Endothelial cell of umbilical vein (primary cell): ENCODE measurements at regions not wholly inside any gene's neighbourhood (a gene's known extent, or its start where the extent isn't known, plus 50 kb on each side); places are given as distances from the start of the nearest gene placed in this dataset.

Source experiments
- BruUV-seq: library from RNA; stranded (reverse); fragments of 400-500 nt; replicated peaks from 2 replicates; lab custom pipeline; 2021; lab: Mats Ljungman, UMichigan
- CTCF ChIA-PET: fragments of 300-600, 350-600 bp; sonication (Branson Sonifier 250); formaldehyde crosslinking; loops from one replicate; lab custom pipeline; 2021; ENCODE audit warnings: antibody characterized with exemption, inconsistent platforms; lab: Charles Lee
- POLR2A ChIA-PET: fragments of 300-600, 350-600 bp; sonication (Branson Sonifier 250); formaldehyde crosslinking; loops from one replicate; lab custom pipeline; 2021; ENCODE audit warnings: antibody characterized with exemption, inconsistent platforms; lab: Charles Lee
- DNase-seq: peaks from one replicate; pipeline ENCODE4 v3.0.0-alpha.2; 2011; ENCODE audit warnings: low read depth, low spot score
- FAIRE-seq: peaks from 2 replicates; lab custom pipeline; 2011; peaks lifted over from hg19 to GRCh38; lab: Jason Lieb, UNC
- H2AFZ ChIP-seq: 2 replicates; pipeline ENCODE4 v1.6.0; 2012; ENCODE audit warnings: low read depth, low read length, control low read depth, inconsistent platforms
- H3K27ac ChIP-seq: 2 replicates; pipeline ENCODE4 v1.5.1; 2011; ENCODE audit warnings: low read depth, mild to moderate bottlenecking, control low read depth, low read length, moderate library complexity; ENCODE audit not compliant: insufficient read depth
- H3K27me3 ChIP-seq, 2 experiments: 2 replicates each; pipeline versions ENCODE4 v1.6.0 to v1.6.1; 2011; ENCODE audit warnings: low read length in 2 of 2, mixed read lengths in 1 of 2; ENCODE audit not compliant: control insufficient read depth in 2 of 2, insufficient read depth in 2 of 2
- H3K36me3 ChIP-seq, 2 experiments: 2 replicates in 1 of 2; 3 replicates in 1 of 2; pipeline ENCODE4 v1.5.1; 2011; ENCODE audit warnings: low read length in 2 of 2, mild to moderate bottlenecking in 1 of 2, moderate library complexity in 1 of 2; ENCODE audit not compliant: control insufficient read depth in 2 of 2, insufficient read depth in 2 of 2; ENCODE audit errors: extremely low read depth in 1 of 2
- H3K4me1 ChIP-seq: 3 replicates; pipeline ENCODE4 v1.5.1; 2011; ENCODE audit warnings: mild to moderate bottlenecking, low read length; ENCODE audit not compliant: control insufficient read depth, insufficient read depth; ENCODE audit errors: extremely low read depth
- H3K4me2 ChIP-seq: 2 replicates; pipeline ENCODE4 v1.6.1; 2011; ENCODE audit warnings: low read length, control low read depth, mixed read lengths; ENCODE audit not compliant: insufficient read depth
- H3K4me3 ChIP-seq, 3 experiments: fragments of 200-600 bp in 1 of 3; sonication (generic), shearing (Covaris generic) in 1 of 3; replicated peaks in 1 of 3; 2 replicates each; pipeline ENCODE4 v1.5.1; 2011 to 2016; ENCODE audit warnings: control low read depth in 3 of 3, low read length in 3 of 3, mild to moderate bottlenecking in 2 of 3, inconsistent platforms in 1 of 3, low read depth in 1 of 3, moderate library complexity in 1 of 3; ENCODE audit not compliant: insufficient read depth in 1 of 3
- H3K79me2 ChIP-seq: 2 replicates; pipeline ENCODE4 v1.6.0; 2012; ENCODE audit warnings: low read length, inconsistent platforms; ENCODE audit not compliant: control insufficient read depth, insufficient read depth
- H3K9ac ChIP-seq: replicated peaks from 2 replicates; pipeline ENCODE3; 2011; ENCODE audit warnings: low read length, control low read depth; ENCODE audit not compliant: insufficient read depth; ENCODE audit errors: extremely low read depth
- H3K9me1 ChIP-seq: replicated peaks from 3 replicates; pipeline ENCODE4 v1.6.0; 2011; ENCODE audit warnings: mild to moderate bottlenecking, low read length; ENCODE audit not compliant: control insufficient read depth, insufficient read depth; ENCODE audit errors: extremely low read depth
- H3K9me3 ChIP-seq: replicated peaks from 2 replicates; pipeline ENCODE4 v1.5.1; 2012; ENCODE audit warnings: low read length, inconsistent platforms; ENCODE audit not compliant: control insufficient read depth, insufficient read depth
- H4K20me1 ChIP-seq: replicated peaks from 2 replicates; pipeline ENCODE3; 2011; ENCODE audit warnings: mild to moderate bottlenecking, low read length; ENCODE audit not compliant: control insufficient read depth, insufficient read depth; ENCODE audit errors: extremely low read depth
- CTCF ChIP-seq, 2 donors: IDR thresholded peaks; 1 replicate in 1 of 2; 2 replicates in 1 of 2; pipeline ENCODE4 v1.5.1; 2011; ENCODE audit warnings: low read length in 2 of 2, mild to moderate bottlenecking in 2 of 2, moderate library complexity in 2 of 2, control low read depth in 1 of 2, inconsistent platforms in 1 of 2, low read depth in 1 of 2; ENCODE audit not compliant: insufficient read depth in 1 of 2; ENCODE audit errors: extremely low read depth in 1 of 2
- EZH2 ChIP-seq: IDR thresholded peaks from 2 replicates; pipeline ENCODE4 v1.6.1; 2012; ENCODE audit warnings: borderline replicate concordance, low read depth, mild to moderate bottlenecking, moderate library complexity, low read length, inconsistent platforms; ENCODE audit not compliant: severe bottlenecking
- FOS ChIP-seq: IDR thresholded peaks from 2 replicates; pipeline ENCODE4 v1.6.1; 2011; ENCODE audit warnings: mild to moderate bottlenecking, low read length, moderate library complexity, borderline replicate concordance; ENCODE audit not compliant: insufficient read depth
- MAX ChIP-seq: IDR thresholded peaks from 2 replicates; pipeline ENCODE4 v1.6.1; 2011; ENCODE audit not compliant: insufficient read depth, insufficient read length
- POLR2A ChIP-seq: IDR thresholded peaks from 2 replicates; pipeline ENCODE4 v1.6.1; 2012; ENCODE audit warnings: low read depth, mild to moderate bottlenecking, control low read depth, low read length
- POLR2AphosphoS5 ChIP-seq: IDR thresholded peaks from 2 replicates; pipeline ENCODE4 v1.6.1; 2012; ENCODE audit warnings: low read depth, mild to moderate bottlenecking, control low read depth, low read length, moderate library complexity; ENCODE audit not compliant: insufficient read depth
- dilution Hi-C: fragments of 300-500 bp; cut with MboI; formaldehyde crosslinking; loops from one replicate; pipeline ENCODE4 v1.15.0; 2019; ENCODE audit warnings: low sequenced_read_pairs; ENCODE audit not compliant: extremely low pct_ligation_motif_present
- intact Hi-C: fragments of 100-400 bp; cut with micrococcal nuclease; formaldehyde crosslinking; loops from one replicate; pipeline ENCODE4 v1.10.0; 2022

GRCh38 chr6:2407525-2407924, 162.1 kb upstream of the GMDS start:
- TF ChIP-seq POLR2A (no peak), CTCF (IDR thresholded peaks at IDR 0.05; ENCODE audit: extremely low read depth in 1 of 2, insufficient read depth in 1 of 2, low read depth in 1 of 2, low read length in 2 of 2) (no peak), FOS (no peak), POLR2AphosphoS5 (no peak), EZH2 (no peak), MAX (no peak)
- dilution Hi-C loops: no loop called here
- Histone ChIP-seq H4K20me1 (no peaks in the 10 kb centered on the region), H3K27ac (no peak overlapping the region), H3K9me1 (no peaks in the 10 kb centered on the region), H3K9ac (no peak overlapping the region), H3K4me3 (no peak overlapping the region), H3K9me3 (no peaks in the 10 kb centered on the region), H3K79me2 (no peaks in the 10 kb centered on the region), H2AFZ (no peak overlapping the region), H3K27me3 (no peaks in the 10 kb centered on the region), H3K4me1 (peaks cover 2% of the 10 kb centered on the region), H3K36me3 (no peaks in the 10 kb centered on the region), H3K4me2 (no peak overlapping the region)
- ChIA-PET CTCF (no interaction called here), POLR2A (no interaction called here)
- DNase-seq (no peak), FAIRE-seq (no peak)
- intact Hi-C loops: no loop called here
- no TSS peak for BruUV-seq
